GM08714 (cell line): ENCODE measurements at regions not wholly inside any gene's neighbourhood (a gene's known extent, or its start where the extent isn't known, plus 50 kb on each side); places are given as distances from the start of the nearest gene placed in this dataset.
"Not testable (repeated sequence)": the region's sequence is repeated elsewhere in the genome, so short reads cannot be mapped to it uniquely, and the experiment has no call there.

Source experiments
- H3K4me3 ChIP-seq: fragments of 200-500 bp; sonication (Bioruptor generic); 2 replicates; pipeline ENCODE4 v1.5.1; 2014; ENCODE audit warnings: mild to moderate bottlenecking, low read length, inconsistent platforms
- ZNF274 ChIP-seq: IDR thresholded peaks from 2 replicates; pipeline ENCODE4 v1.6.1; 2012; ENCODE audit warnings: mild to moderate bottlenecking, low read depth, low read length

DNA sequence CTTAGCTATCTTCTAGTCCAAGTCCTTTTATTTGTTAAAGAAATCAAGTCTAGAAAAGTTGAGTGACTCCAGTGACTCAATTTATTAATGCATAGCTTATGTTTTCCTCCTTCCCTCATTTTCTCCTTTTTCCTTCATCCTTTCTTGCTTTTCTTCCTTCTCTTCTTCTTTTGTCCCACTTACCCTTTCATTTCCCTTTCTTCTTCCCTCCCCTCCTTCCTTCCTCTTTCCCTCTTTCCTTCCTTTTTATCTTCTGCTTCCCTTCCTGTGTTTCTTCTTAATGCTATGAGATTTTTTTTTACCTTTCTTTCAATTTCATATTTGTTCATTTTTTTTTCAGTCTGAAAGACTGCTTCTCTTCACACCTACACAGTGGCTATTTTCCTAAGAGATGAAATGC lies 555.5 kb downstream of the PIK3C3 start:
- TF ChIP-seq ZNF274, result no peak

GRCh38 chr18:42513441-42513840 lies 558.4 kb downstream of the PIK3C3 start:
- no peak for TF ChIP-seq ZNF274
- H3K4me3 ChIP-seq, result no peak overlapping the region

More for the DNA sequence above, 555.5 kb downstream of the PIK3C3 start:
- H3K4me3 ChIP-seq, result no peak overlapping the region

GRCh38 chr18:42514512-42514911 lies 559.5 kb downstream of the PIK3C3 start:
- no peak overlapping the region for H3K4me3 ChIP-seq
- TF ChIP-seq ZNF274, result no peak

GRCh38 chr18:42517896-42518295 lies 562.9 kb downstream of the PIK3C3 start:
- H3K4me3 ChIP-seq, result no peak overlapping the region
- no peak for TF ChIP-seq ZNF274

GRCh38 chr18:42518331-42518730 lies 563.3 kb downstream of the PIK3C3 start:
- H3K4me3 ChIP-seq, result not testable (repeated sequence)

DNA sequence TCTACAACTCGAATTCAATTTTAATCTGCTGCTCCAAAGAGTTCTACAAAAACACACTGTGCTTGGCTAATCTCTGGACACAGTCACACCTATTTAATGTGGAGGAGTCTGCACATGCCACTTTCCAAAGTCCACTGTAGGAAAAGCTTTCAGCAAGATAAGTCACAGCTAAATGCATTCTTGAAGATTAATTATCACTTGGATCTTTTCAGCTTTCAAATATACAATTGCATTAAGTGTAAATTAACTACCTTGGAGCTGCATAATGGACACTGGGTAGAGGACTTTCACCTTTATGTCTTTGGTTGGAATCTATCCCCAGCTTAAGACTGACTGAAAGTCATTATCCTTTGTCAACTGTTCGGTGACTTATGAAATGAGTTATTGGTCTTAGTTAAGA lies 565.1 kb downstream of the PIK3C3 start:
- H3K4me3 ChIP-seq, result no peak overlapping the region
- TF ChIP-seq ZNF274, result no peak

DNA sequence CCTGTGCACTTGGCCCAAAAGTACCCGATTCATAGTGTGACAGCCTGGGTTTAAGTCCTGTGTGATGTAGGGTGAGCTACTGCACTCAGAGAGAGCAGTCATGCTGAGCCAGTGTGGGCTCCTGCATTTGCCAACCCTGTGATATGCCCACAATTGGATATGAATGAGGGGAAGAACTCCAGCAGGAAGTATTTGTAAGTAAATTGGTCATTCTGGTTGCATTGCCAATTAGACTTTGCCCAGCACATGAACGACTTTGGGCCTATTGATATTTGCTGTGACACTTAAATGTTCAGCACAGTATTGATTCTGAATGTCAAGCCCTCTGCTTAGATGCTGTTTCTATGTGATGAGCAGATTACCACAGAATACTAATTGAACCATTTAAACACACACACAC lies 570.9 kb downstream of the PIK3C3 start:
- TF ChIP-seq ZNF274, result no peak
- H3K4me3 ChIP-seq, result no peak overlapping the region

DNA sequence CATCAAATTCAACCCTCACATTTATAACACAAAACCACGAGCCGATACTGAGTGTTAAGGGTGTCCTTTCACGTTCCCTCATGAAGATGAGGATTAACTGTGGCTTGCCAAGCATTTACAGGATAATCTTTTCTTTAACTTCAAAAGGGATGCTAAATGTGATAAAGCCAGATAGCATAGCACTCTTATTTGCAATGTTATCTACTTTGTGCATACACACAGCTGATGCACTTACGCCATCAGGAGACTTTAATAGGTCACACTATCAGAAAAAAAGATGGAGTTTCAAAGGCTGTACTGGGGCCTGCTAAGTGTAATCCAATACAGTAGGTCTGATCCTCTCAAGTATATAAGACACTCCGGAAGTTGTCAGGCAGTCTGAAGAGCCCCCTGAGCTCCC lies 572.7 kb downstream of the PIK3C3 start:
- TF ChIP-seq ZNF274, result no peak
- no peak overlapping the region for H3K4me3 ChIP-seq

DNA sequence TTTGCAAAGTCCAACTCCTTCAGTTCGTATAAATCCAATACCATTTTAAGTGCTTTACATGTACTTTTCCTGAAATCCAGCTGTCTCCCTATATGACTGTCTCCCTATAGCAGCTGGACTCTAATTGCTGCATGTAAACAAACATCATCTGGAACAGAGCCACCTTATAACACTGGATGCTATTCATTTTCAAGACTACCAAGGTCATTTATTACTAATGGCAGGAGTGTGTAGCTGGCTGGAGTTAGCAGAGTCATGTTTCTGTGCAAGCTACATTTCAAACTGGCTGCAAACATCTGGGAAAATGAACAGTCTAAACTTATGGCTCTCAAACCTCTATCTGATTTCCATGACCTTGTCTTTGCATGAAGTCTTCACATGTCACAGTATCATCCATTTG lies 575.2 kb downstream of the PIK3C3 start:
- TF ChIP-seq ZNF274, result no peak

DNA sequence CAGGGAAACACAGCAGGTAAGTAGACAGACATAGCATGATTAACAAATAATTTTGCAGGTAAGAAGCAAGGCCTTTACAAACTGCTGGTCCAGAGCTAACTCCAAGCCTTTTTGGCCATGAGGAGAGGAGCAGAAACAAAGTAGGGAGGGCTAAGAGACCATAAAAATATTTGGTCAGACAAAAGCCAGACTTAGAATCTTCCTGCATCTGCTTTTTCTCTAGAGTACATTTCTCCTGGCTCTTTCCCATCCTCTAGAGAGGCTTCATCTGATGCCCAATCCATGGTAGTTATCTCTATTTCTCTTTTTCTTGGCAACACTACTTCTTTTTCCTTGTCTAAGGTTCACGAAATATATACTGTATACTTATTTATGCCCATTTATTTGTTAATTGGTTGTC lies 577.1 kb downstream of the PIK3C3 start:
- no peak overlapping the region for H3K4me3 ChIP-seq
- no peak for TF ChIP-seq ZNF274

More for the DNA sequence above, 575.2 kb downstream of the PIK3C3 start:
- no peak overlapping the region for H3K4me3 ChIP-seq

- TF ChIP-seq ZNF274, result no peak
- H3K4me3 ChIP-seq, result no peak overlapping the region
These were observed 578.1 kb downstream of the PIK3C3 start for GRCh38 chr18:42533009-42533575.

DNA sequence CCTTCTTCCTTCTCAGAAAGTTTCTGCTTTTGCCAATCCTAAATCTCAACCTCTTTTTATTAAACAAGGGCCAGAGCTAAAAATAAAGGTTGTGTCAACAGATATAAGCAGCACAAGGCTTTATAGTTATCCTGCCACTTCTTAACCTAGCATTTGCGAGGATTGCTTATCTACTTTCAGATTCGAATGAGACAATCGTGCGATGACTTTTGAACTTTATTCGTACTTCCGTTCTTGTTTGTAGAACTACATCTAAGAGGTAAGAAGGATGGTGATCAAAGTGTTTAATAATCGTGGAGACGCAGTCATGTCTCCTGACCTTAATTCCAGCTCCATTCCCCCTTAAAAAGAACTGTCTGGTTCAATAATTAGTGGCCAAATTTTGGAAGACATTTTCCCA lies 578.6 kb downstream of the PIK3C3 start:
- no peak for TF ChIP-seq ZNF274
- H3K4me3 ChIP-seq, result no peak overlapping the region

DNA sequence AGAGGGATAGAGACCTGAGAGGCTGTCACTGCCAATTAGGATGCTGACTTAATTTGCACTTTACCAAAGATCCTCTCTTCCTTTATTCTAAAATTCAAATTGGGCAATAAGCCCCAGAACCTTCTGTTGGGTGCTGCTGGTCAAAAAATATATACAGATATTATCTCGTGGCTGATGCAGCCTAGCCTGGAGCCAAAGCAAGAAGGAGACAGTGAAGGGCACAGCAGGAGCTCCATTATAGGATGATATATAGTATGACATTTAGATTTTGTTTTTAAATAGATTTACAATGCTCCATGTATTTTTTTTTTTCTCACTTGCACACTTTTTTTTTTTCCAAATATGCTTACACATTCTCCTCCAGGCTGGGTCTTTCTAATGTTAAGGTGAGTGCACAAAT lies 579.3 kb downstream of the PIK3C3 start:
- no peak overlapping the region for H3K4me3 ChIP-seq
- TF ChIP-seq ZNF274, result no peak

GRCh38 chr18:42536442-42536841 lies 579.0 kb downstream of the RIT2 start:
- H3K4me3 ChIP-seq, result no peak overlapping the region
- no peak for TF ChIP-seq ZNF274

DNA sequence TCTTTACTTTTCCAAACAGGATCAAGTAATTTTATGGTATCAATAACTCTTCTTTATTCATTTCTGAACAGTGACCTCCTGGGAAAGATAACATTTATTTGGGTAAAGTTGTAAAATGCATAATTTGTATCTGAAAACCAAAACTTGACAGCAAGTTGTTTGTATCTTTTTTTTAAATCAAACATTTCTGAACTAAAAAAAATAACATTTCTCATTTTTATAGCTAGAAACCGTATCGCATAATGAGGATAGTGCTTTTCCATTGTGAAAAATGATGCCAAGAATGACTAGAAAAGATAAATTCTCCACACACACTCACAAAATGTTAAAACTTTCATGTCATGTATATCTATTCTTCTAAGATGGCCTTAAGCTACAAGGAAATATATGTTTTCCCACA lies 578.2 kb downstream of the RIT2 start:
- H3K4me3 ChIP-seq, result no peak overlapping the region
- TF ChIP-seq ZNF274, result no peak

DNA sequence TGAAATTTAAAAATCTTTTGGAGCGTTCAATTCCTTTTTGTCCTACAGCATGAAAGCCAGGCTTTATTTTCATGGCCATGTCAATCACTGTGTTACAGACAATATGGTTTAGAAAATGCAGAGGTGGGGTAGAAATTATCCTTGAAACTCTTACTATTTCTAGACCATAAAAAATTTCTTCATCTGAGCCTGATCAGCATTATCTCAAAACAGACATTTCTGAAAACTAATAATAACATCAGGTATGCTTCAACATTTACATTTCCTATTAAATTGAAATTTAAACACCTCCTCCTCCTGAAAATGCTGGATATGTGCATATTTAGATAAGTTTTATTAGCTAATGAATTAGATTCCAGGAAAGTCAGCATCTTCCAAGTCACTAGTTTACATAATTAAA lies 570.6 kb downstream of the RIT2 start:
- no peak for TF ChIP-seq ZNF274
- no peak overlapping the region for H3K4me3 ChIP-seq
